NCI-H2029 (cell line): ENCODE measurements at regions not wholly inside any gene's neighbourhood (a gene's known extent, or its start where the extent isn't known, plus 50 kb on each side); places are given as distances from the start of the nearest gene placed in this dataset.

Source experiments
- DNase-seq: peaks from one replicate; lab custom pipeline; 2025; lab: John Stamatoyannopoulos, UW

- DNase-seq: no peak
Measured at GRCh38 chr2:204479557-204479956, 65.7 kb upstream of the PARD3B start.

GRCh38 chr2:204480676-204481075, 64.6 kb upstream of the PARD3B start:
- no peak for DNase-seq

GRCh38 chr2:204483608-204484081, 61.6 kb upstream of the PARD3B start:
- no peak for DNase-seq

- no peak for DNase-seq
Measured at GRCh38 chr2:204486321-204486720, 59.0 kb upstream of the PARD3B start.

- DNase-seq: no peak
Measured at GRCh38 chr2:204486805-204487204, 58.5 kb upstream of the PARD3B start.

GRCh38 chr2:204487447-204488229, 57.6 kb upstream of the PARD3B start:
- DNase-seq: no peak

- no peak for DNase-seq
Measured at GRCh38 chr2:204491528-204491927, 53.7 kb upstream of the PARD3B start.

- no peak for DNase-seq
Measured at GRCh38 chr2:204492417-204492816, 52.9 kb upstream of the PARD3B start.

GRCh38 chr2:204494681-204495080, 50.6 kb upstream of the PARD3B start:
- DNase-seq: no peak

GRCh38 chr2:204495381-204495780, 49.9 kb upstream of the PARD3B start:
- no peak for DNase-seq
